HEK293T (cell line): ENCODE measurements at regions not wholly inside any gene's neighbourhood (a gene's known extent, or its start where the extent isn't known, plus 50 kb on each side); places are given as distances from the start of the nearest gene placed in this dataset.

Source experiments
- BHLHE40 ChIP-seq: fragments of 450-650 bp; IDR thresholded peaks from 2 replicates; pipeline ENCODE4 v1.6.1; 2016; ENCODE audit warnings: mild to moderate bottlenecking, moderate library complexity, borderline replicate concordance
- CTBP1 ChIP-seq: fragments of 450-650 bp; IDR thresholded peaks from 2 replicates; pipeline ENCODE4 v1.6.1; 2016; ENCODE audit warnings: borderline replicate concordance
- FOXA1 ChIP-seq: fragments of 450-650 bp; IDR thresholded peaks from 2 replicates; pipeline ENCODE4 v1.6.1; 2016; ENCODE audit warnings: mild to moderate bottlenecking
- FOXK2 ChIP-seq: fragments of 450-650 bp; IDR thresholded peaks from 2 replicates; pipeline ENCODE4 v1.6.1; 2016; ENCODE audit warnings: mild to moderate bottlenecking
- L3MBTL2 ChIP-seq: fragments of 450-650 bp; conservative IDR thresholded peaks from 2 replicates; pipeline ENCODE4 v1.6.1; 2016; ENCODE audit warnings: mild to moderate bottlenecking
- SP1 ChIP-seq: fragments of 450-650 bp; IDR thresholded peaks from 2 replicates; pipeline ENCODE4 v1.6.1; 2017
- SUZ12 ChIP-seq: fragments of 450-650 bp; IDR thresholded peaks from 2 replicates; pipeline ENCODE4 v1.6.1; 2016; ENCODE audit warnings: mild to moderate bottlenecking
- ZNF384 ChIP-seq: fragments of 450-650 bp; IDR thresholded peaks from 2 replicates; pipeline ENCODE4 v1.6.1; 2016

DNA sequence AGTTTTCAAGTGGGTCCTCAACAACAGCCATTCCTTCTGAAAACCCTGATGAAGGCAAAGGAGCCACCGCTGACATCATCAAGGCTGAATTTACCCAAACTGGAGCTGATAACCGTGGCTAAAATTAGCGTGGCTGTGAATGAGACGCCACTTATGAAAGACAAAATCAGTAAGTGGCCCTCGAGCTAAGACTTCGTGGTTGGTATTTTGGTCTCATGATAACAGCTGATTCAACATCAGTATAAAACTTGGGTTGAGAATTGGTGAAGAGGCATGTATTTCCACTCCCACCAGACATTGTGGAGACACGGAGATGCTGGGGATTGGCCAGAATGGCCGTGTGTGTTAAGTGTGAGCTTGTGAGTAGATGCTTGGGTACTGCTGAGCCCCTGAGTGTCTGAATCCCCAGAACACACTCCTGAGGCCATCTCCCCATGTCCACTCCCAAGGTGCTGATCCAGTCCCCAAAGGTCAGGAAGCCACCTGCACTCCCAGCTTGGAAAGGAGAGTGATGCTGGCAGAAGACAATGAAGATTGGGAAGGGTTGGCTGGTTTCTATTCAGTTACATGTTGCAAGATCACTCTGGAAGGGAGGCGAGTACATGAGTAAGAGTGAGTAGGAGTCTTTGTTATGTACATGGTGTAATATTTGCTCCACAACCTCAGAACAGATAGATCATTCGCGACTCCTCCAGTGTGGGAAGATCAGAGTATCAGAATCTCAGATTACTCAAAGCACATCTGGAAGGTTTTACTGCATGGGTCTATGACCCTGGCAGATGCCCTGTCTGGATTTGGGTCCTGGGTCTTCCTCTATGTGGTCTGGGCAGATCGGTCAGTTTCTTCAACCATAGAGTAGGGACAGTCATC is 207.7 kb downstream of the HS3ST3A1 start:
- TF ChIP-seq FOXK2 = no peak
- no peak for TF ChIP-seq SP1
- TF ChIP-seq ZNF384 = no peak
- no peak for TF ChIP-seq SUZ12
- TF ChIP-seq BHLHE40 = no peak
- no peak for TF ChIP-seq L3MBTL2
- no peak for TF ChIP-seq CTBP1
- no peak for TF ChIP-seq FOXA1
